ENCODE measurements at regions not wholly inside any gene's neighbourhood (a gene's known extent, or its start where the extent isn't known, plus 50 kb on each side); places are given as distances from the start of the nearest gene placed in this dataset.

DNA sequence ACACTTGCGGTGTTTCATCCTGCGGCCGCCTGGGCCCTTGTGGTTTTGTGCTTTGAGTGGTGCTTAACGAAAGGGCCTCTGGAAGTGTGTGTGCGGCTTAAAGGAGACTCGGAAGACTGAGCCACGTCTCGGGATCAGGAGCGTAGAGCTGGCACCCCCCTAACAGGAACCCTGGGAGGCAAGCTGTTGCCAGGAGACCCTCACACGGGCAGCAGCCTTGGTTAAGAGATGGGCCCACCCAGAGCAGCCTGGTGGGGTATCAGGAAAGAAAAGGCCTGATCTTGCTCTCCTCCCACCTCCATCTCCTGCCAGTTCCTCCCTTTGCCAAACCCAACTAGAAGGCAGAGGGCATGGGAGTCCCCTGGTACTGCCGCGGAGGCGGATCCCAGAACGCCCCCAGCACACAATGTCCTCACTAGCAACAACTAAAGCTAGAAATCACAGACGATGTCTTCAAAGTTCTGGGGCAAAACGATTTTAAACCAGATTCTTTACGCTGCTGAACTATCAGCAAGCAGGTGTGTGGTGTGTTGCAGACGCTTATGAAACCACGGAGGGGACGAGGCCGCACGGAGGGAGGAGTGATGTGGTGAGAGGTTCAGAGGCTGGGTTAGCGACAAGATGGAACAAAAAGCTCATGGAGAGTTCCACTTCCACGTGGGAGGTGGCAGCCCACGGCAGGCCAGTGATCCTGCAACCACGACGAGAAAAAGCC, 67.0 kb upstream of the INPP5A start:
- H3K9me3 ChIP-seq = no peaks in the 10 kb centered on the region
- peaks cover 17 to 46% (median 35%) of the 10 kb centered on the region in 4 donors for H3K4me1 ChIP-seq
- WGBS, 5 donors = 77 to 87% (median 82%) methylated on average over 27 of the region's 27 CpGs
- H3K27ac ChIP-seq = peak overlapping the region in 1 of 5 donors; percentile 19
- intact Hi-C loops (cut with DNase I; ENCODE audit: low total_unique reads) = no loop called here
- peak in 1 of 2 donors; percentile 13 for DNase-seq
- TF ChIP-seq, protein P1, sequence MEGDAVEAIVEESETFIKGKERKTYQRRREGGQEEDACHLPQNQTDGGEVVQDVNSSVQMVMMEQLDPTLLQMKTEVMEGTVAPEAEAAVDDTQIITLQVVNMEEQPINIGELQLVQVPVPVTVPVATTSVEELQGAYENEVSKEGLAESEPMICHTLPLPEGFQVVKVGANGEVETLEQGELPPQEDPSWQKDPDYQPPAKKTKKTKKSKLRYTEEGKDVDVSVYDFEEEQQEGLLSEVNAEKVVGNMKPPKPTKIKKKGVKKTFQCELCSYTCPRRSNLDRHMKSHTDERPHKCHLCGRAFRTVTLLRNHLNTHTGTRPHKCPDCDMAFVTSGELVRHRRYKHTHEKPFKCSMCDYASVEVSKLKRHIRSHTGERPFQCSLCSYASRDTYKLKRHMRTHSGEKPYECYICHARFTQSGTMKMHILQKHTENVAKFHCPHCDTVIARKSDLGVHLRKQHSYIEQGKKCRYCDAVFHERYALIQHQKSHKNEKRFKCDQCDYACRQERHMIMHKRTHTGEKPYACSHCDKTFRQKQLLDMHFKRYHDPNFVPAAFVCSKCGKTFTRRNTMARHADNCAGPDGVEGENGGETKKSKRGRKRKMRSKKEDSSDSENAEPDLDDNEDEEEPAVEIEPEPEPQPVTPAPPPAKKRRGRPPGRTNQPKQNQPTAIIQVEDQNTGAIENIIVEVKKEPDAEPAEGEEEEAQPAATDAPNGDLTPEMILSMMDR (IDR thresholded peaks at IDR 0.05) = no peak
- TF ChIP-seq EP300 (IDR thresholded peaks at IDR 0.05) (no peak), POLR2AphosphoS5 (IDR thresholded peaks at IDR 0.05) (no peak), POLR2A (IDR thresholded peaks at IDR 0.05) (no peak)
- no peak overlapping the region for H3K4me3 ChIP-seq
- no peaks in the 10 kb centered on the region for H3K36me3 ChIP-seq
- no peaks in the 10 kb centered on the region for H3K27me3 ChIP-seq

DNA sequence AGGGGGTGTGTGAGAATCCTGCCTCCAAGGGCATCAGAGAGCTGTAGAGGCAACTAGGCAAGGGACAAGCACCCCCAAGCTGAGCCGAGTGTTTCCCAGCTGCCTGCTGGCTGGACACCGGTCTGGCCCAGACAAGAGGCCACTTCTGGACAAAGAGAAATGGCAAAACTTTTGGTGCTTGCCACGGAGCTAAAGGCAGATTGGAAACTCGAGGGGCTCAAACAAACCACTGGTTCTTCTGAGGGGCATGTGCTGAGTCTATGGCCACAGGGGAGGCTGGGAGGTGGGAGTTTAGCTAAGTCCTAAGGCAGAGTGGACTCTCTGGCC, 66.5 kb upstream of the INPP5A start:
- DNase-seq = no peak
- no peak overlapping the region for H3K4me3 ChIP-seq
- no peaks in the 10 kb centered on the region for H3K27me3 ChIP-seq
- no peaks in the 10 kb centered on the region for H3K36me3 ChIP-seq
- peaks cover 14 to 41% (median 30%) of the 10 kb centered on the region in 4 donors for H3K4me1 ChIP-seq
- TF ChIP-seq POLR2A (IDR thresholded peaks at IDR 0.05) (no peak), POLR2AphosphoS5 (IDR thresholded peaks at IDR 0.05) (no peak), EP300 (IDR thresholded peaks at IDR 0.05) (no peak)
- TF ChIP-seq, protein P1 (IDR thresholded peaks at IDR 0.05) = no peak
- WGBS, 5 donors = 85 to 93% (median 87%) methylated on average over 4 of the region's 4 CpGs
- H3K27ac ChIP-seq = no peak overlapping the region
- intact Hi-C loops (cut with DNase I; ENCODE audit: low total_unique reads) = no loop called here
- H3K9me3 ChIP-seq = no peaks in the 10 kb centered on the region

DNA sequence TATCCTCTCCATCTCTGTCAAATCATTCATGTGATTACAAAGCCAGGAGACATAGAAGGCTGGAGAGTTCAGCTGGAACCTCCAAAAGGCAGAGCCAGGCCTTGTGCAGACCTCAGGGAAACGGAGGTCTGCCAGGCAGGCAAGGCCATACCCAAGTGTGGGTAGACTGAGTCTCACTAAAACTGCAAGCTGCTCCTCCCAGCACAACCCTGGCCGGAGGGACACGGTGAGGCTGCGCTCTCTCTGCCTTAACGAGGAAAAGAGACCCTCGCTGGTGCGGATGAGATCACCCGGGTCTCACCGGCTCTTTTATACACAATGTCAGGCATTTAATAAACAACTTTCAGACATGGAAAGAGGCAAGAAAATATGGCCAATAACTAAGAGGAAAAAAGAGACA, 66.1 kb upstream of the INPP5A start:
- TF ChIP-seq, protein P1 (IDR thresholded peaks at IDR 0.05) = no peak
- TF ChIP-seq EP300 (IDR thresholded peaks at IDR 0.05) = no peak
- TF ChIP-seq POLR2AphosphoS5 (IDR thresholded peaks at IDR 0.05) = no peak
- no peak for TF ChIP-seq POLR2A (IDR thresholded peaks at IDR 0.05)
- no peaks in the 10 kb centered on the region for H3K36me3 ChIP-seq
- H3K27me3 ChIP-seq = no peaks in the 10 kb centered on the region
- no peak for DNase-seq
- intact Hi-C loops (cut with DNase I; ENCODE audit: low total_unique reads) = no loop called here
- no peak overlapping the region for H3K27ac ChIP-seq
- H3K9me3 ChIP-seq = no peaks in the 10 kb centered on the region
- H3K4me1 ChIP-seq = peaks cover 14 to 37% (median 26%) of the 10 kb centered on the region in 4 donors
- no peak overlapping the region for H3K4me3 ChIP-seq
- WGBS, 5 donors = 89 to 97% (median 94%) methylated on average over 9 of the region's 9 CpGs

DNA sequence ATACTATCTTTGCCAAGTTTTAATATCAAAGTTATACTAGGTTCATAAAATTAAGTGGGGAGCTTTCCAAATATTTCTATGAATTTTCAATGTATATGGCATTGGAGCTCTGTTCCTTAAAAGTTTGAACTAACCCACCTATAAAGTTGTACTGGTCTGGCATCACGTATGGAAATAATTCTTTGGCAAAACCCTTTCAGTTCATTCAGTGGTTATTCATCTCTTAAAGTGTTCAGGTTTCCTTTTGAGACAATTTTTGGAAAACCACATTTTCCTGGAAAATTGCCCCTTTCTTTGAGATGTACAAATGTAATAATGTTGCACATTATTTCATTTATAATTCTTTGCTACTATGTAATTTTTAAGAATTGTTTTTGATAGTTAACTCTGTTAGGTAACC, 62.5 kb upstream of the INPP5A start:
- DNase-seq = no peak
- H3K36me3 ChIP-seq = no peaks in the 10 kb centered on the region
- WGBS, 5 donors = 52 to 74% (median 63%) methylated on average over 1 of the region's 1 CpG
- no peaks in the 10 kb centered on the region for H3K9me3 ChIP-seq
- no peak overlapping the region for H3K27ac ChIP-seq
- TF ChIP-seq POLR2AphosphoS5 (IDR thresholded peaks at IDR 0.05) = no peak
- TF ChIP-seq, protein P1 (IDR thresholded peaks at IDR 0.05) = no peak
- TF ChIP-seq POLR2A (IDR thresholded peaks at IDR 0.05) = no peak
- TF ChIP-seq EP300 (IDR thresholded peaks at IDR 0.05) = no peak
- intact Hi-C loops (cut with DNase I; ENCODE audit: low total_unique reads) = no loop called here
- peaks cover 0 to 5% (median 0%) of the 10 kb centered on the region in 4 donors for H3K4me1 ChIP-seq
- H3K27me3 ChIP-seq = peaks cover 0 to 27% (median 0%) of the 10 kb centered on the region in 3 donors
- no peak overlapping the region for H3K4me3 ChIP-seq
